ENCODE measurements at regions not wholly inside any gene's neighbourhood (a gene's known extent, or its start where the extent isn't known, plus 50 kb on each side); places are given as distances from the start of the nearest gene placed in this dataset.
"Not testable (repeated sequence)": the region's sequence is repeated elsewhere in the genome, so short reads cannot be mapped to it uniquely, and the experiment has no call there.

DNA sequence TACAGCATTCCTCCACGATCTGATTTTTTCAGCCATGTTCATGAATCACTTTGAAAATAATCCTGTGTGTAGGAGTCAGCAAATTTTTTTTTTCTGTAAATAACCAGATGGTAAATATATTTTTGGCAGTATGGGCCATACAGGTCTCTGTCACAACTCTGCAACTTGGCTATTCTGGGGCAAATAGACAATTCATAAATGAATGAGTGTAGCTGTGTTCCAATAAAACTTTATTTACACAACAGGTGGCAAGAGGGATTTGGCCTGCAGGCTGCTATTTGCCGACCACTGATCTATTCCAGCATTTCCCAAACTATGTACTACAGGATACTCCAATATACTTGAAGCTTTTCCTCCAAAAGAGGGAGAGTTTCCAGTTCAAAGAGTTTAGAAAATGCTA is 78.7 kb upstream of the SVIL start:
- DNase-seq: no peak

DNA sequence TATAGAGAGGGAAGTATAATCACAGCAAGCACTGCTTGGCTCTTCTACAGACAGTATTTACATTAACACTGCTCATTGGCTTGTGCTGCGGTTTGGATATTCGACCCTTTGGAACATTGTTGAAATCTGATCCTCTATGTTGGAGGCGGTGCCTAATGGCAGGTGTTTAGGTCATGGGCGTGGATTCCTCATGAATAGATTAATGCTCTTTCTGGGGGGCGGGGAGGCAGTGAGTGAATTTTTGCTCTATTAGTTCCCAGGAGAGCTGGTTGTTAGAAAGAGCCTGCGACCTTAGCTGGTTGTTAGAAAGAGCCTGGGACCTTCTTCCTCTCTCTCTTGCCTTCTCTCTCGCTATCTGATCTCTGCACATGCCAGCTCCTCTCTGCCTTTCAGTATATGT is 77.3 kb upstream of the SVIL start:
- DNase-seq: no peak

DNA sequence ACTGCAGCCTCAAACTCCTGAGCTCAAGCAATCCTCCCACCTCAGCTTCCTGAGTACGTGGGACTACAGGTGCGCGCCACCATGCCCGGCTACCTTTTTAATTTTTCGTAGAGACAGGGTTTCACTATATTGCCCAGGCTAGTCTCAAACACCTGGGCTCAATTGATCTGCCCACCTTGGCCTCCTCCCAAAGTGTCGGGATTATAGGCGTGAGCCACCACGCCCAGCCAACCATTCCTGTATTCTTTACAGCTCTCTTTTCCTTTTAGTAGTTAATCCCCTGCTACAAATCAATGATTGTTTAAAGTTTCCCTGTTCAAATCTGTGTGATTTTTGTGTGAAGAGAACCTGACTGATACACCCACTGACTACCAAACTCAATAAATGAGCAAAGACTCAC is 75.4 kb upstream of the SVIL start:
- DNase-seq: no peak

DNA sequence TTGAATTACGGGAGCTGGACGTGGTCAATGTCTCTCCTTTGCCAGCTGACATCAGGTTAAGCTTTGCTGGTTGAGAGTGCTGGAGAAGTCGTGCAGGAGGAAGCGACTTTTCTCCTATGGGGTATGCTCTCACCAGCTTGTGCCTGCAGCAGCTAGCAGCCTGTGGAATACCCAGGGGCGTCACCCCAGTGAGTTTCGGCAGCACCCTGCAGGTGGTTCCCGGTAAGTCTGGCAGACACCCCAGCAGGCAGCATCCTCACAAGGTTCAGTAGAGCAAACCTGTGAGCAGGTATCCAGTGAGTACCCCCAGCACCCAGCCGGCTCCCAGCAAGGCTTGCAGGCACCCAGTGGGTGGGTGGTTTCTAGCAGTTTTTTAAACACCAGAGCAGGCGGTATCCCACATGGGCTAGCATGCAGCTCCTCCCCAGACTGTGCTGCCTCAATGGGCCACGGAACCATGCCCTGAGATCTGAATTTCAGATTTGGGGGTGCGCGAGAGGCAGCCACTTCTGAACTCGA is 74.8 kb upstream of the SVIL start:
- DNase-seq: no peak

DNA sequence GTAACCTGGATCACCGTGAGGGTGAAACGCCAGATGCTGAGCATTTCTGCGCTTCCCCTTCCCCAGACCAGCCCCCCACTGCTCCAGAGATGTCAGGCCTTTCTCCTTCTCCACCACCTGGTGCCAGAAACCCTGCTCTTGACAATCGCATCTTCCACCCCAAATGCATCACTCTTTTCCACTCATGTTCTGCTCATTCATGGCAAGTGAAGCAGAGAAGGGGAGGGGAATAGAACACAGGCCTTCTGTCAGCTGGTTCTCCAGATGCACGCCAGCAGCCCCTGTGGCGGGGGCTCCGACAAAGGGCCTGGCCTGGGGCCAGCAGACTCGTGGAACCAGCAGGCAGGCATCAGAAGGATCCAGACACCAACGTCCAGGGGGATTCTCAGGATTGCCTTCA is 68.5 kb upstream of the SVIL start:
- DNase-seq: no peak

DNA sequence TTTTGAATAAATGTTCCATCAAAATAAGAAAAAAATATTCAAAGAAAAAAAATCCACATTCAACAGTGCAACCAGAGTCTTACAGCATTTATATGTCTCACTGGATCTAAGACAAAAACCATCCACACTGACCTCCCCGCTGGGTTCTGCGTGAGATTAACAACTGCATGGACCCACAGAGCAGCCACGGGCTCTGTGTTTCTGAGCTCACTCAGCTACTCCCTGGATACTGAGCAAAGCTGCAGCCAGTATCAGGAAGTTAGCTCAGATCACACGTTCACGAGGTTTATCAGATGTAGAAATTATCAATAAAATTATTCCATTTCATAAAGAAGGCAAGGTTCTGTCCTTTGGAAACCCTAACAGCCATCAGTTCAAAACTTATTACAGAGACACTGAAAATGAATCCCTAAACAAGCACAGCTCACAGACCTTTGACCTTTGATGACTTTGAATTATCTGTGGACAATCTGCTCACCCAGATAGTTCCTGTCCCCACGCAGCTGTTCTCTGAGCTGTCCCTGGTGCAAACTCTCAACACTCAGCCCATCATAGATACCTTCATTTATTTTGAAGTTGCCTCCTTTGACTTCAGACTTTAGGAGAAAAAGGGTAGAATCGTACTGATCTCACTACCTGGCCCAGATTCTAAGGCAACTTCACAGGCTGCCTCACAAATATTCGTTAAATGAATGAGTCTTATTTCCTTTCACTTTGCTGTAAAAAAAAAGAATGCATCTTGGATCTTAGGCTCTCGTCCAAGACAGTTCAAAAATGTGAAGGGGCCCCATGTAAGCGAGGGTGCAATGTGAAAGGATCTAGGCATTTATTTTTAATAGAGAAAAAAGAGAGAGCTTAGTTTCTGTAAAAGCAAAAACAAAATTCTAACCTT is 67.7 kb upstream of the SVIL start:
- no peak for DNase-seq

DNA sequence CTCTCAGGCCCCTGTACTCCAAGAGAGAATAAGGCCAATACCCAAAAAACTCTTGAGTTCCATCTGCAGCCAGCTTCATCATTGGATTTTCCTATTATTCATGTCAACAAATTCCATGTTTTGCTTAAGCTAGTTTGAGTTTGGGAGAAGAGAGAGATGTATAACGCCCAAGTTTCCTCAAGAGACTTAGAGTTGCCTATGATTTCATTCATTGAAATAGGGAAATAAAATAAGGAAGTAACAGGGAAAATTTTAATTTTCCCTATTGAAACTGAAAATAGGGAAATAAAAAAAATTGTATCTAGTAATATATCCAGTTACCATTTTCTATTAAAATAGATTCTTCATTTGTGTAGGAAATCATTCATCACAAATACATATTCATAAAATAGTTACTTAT is 66.5 kb upstream of the SVIL start:
- DNase-seq: no peak

DNA sequence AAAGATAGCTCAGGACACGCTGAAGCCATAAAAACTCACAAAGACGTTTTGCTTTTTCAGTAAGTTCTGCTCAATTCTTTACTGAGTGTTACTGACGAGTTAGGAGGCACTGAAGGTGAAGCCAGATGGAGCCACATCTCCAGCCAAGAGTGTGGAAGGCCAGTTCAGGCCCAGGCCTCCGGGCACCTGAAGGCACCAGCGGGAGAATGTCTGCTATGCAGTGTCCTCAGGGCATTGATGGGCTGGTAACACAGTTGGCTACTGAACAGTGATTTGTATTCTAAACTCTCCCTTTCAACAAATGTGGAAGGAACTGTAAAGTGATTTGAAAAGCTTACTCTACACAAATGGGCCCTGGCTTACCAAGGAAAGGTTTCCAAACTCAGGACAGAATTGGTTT is 64.8 kb upstream of the SVIL start:
- DNase-seq: no peak

DNA sequence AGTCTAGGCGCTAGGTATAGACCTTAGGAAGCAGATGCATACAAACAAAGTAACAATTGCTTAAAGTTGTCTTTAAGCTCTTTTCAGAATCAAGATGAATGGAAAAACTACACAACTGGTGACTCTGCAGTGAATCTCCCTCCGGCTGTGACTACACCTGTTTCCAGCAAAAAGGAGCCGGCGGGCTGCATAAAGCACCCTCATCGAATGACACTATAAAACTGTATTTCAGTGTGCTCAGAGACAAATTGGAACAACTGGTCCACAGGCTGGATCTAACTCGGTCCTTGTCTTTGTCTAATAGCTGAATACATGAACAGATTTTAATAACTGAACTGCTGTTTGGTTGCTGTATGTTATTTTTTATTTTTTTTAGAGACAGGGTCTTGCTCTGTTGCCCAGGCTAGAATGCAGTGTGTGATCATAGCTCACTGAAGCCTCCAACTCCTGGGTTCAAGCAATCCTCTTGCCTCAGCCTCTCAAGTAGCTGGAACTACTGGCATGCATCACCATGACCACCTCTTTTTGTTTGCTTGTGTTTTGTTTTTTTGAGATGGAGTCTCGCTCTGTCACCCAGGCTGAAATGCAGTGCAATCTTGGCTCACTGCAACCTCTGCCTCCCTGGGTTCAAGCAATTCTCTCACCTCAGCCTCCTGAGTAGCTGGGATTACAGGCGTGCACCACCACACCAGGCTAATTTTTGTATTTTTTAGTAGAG is 64.2 kb upstream of the SVIL start:
- no peak for DNase-seq

DNA sequence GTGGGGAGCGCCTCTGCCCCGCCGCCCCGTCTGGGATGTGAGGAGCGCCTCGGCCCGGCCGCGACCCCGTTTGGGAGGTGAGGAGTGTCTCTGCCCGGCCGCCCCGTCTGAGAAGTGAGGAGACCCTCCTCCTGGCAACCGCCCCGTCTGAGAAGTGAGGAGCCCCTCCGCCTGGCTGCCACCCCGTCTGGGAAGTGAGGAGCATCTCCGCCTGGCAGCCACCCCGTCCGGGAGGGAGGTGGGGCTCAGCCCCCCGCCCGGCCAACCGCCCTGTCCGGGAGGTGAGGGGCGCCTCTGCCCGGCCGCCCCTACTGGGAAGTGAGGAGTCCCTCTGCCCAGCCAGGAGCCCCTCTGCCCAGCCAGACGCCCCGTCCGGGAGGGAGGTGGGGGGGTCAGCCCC is 61.8 kb upstream of the SVIL start:
- not testable (repeated sequence) for DNase-seq

DNA sequence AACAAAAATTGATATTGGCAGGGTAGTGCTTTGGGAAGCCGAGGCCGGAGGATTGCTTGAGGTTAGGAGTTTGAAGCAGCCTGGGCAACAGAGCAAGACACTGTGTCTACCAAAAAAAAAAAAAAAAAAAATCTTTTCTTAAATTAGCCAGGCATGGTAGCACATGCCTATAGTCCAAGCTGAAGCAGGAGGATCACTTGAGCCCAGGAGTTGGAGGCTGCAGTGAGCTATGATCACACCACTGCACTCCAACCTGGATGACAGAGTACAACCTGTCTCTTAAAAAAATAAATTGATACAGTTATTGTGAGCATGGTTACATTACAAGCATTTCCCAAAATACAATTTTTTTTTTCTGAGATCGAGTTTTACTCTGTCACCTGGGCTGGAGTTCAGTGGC is 59.4 kb upstream of the SVIL start:
- DNase-seq: no peak

DNA sequence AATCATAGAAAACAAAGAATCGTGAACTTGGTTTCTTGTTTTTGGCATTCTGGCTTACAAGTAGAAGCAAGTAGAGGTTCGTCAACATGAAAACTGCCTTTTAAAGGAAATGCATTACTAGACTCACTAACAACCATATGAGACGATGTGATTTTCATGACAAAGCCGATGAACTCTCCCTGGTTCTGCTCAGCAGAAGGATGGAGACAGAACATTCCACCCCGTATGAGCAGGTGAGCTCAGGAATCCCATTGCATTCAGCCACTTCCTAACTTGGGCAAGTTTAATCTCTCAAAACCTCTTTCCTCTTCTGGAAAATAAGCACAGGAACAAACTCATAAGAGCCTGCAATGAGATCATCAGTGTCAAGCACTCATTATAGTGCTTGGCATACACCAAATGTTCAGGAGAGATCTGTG is 57.4 kb upstream of the SVIL start:
- DNase-seq: no peak

DNA sequence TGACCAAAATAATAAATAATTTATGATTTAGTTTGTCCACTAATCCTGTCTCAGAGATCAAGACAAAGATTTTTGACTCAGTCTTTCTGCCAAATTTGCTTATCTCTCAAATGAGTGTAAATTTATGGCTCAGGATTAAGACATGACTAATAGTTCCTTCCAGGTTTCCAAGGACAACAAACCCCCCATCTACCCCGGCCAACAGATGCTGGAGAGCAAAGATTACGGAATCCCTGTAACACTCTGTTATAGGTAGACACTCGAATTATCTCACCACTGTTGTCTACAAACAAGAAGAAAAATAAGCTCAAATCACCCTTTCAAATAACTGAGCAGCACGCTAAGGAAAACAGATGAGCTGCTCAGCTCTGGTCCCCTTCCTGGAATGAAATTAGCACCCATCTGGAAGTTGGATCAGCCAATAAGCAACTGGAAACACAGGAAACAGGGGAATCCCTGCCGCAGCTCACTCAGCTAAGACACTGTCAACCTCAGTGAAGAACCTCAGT is 56.8 kb upstream of the SVIL start:
- DNase-seq: no peak

DNA sequence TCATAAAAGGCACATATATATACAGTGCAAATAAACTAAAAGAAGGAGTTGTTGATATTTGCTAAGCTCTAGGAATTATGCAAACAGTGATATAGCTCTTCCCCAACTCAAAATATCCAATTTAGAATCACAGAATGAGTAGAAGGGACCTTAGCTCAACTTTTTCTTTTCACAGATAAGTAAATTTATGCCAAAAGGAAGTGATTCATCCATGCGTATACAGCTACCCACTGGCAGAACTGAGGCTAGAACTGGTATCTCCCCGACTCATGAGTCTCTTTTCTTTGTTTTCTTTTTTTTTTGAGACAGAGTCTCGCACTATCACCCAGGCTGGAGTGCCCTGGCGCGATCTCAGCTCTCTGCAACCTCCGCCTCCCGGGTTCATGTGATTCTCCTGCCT is 54.2 kb upstream of the SVIL start:
- DNase-seq: no peak

DNA sequence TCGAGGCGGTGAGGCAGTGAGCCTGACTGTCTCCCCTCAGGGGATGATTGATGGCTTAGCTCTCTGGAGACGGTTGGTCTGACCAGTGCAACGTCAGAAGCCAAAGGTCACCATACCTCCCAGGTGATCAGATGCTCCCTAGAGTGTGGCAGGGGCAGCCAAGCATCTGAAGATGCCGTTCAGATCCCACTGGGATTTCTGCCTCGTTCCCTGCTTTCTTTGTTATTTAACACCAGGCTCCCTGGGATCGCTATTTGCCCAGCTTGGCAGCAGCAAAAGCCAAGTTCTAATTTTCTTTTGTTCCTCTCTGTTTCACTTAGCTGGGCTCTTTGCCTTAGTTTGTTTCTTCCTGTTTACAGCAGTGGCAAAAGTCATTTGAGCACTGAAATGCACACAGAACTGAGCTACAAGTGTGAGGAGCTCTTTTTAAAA is 53.5 kb upstream of the SVIL start:
- DNase-seq: no peak

DNA sequence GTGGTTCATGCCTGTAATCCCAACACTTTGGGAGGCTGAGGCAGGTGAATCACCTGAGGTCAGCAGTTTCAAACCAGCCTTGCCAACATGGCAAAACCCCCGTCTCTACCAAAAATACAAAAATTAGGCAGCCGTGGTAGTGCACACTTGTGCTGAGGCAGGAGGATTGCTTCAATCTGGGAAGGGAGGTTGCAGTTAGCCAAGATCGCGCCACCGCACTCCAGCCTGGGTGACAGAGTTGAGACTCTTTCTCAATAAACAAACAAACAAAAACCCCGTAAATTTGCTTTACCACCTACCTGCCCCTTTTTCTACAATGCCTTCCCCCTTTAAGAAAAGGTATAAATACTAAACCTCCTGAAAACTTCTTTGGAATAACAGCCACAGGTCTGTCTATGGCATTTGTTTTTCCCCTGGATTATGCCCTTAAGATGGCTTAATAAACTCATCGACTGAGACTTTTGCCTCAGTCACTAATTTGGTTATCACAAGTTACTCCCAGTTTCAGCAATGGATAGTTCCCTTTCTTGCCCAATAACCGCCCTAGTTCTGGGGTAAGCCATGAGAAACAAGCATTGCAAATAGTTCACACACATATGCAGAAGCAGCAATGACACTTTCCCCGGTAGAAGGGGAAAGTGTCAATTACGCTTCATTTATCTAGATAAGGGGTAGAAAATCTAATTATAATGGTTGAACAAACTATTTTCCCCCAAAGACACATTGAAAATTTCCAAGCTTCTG is 52.8 kb upstream of the SVIL start:
- DNase-seq: no peak

DNA sequence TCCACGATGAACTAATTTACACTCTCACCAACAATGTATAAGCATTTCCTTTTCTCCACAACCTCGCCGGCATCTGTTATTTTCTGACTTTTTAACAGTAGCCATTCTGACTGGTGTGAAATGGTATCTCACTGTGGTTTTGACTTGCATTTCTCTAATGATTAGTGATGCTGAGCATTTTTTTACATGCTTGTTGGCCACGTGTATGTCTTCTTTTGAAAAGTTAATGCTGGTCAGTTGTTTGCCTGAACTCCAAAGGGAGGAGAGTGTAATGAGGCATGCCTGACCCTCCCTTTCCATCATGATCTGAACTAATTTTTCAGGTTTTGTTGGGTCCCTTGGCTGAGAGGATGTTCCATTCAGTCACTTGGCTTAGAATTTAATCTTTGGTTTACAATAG is 50.7 kb upstream of the SVIL start:
- DNase-seq: no peak

All from CD4-positive, alpha-beta T cell treated with Interferon gamma for 1 hour (primary cell).